Osteoblast (primary cell): ENCODE measurements at regions not wholly inside any gene's neighbourhood (a gene's known extent, or its start where the extent isn't known, plus 50 kb on each side); places are given as distances from the start of the nearest gene placed in this dataset.

Source experiments
- DNase-seq: peaks from one replicate; pipeline ENCODE4 v3.0.0; 2011; ENCODE audit warnings: low spot score, mixed read lengths; ENCODE audit not compliant: insufficient read length; ENCODE audit errors: missing footprints
- H2AFZ ChIP-seq: 2 replicates; pipeline ENCODE4 v1.6.0; 2011; ENCODE audit warnings: mild to moderate bottlenecking, low read length
- H3K27ac ChIP-seq: 2 replicates; pipeline ENCODE4 v1.5.1; 2011; ENCODE audit warnings: mild to moderate bottlenecking, low read depth, low read length, moderate library complexity
- H3K27me3 ChIP-seq: 2 replicates; pipeline ENCODE4 v1.6.0; 2012; ENCODE audit warnings: mild to moderate bottlenecking, control low read depth, inconsistent platforms, low read length, moderate library complexity; ENCODE audit not compliant: insufficient read depth
- H3K36me3 ChIP-seq: 2 replicates; pipeline ENCODE4 v1.5.1; 2011; ENCODE audit warnings: mild to moderate bottlenecking, low read length, control low read depth, moderate library complexity; ENCODE audit not compliant: insufficient read depth
- H3K4me1 ChIP-seq: 2 replicates; pipeline ENCODE4 v1.5.1; 2011; ENCODE audit warnings: mild to moderate bottlenecking, low read length, control low read depth, moderate library complexity; ENCODE audit not compliant: insufficient read depth
- H3K4me2 ChIP-seq: 2 replicates; pipeline ENCODE4 v1.6.0; 2011; ENCODE audit warnings: mild to moderate bottlenecking, low read length; ENCODE audit not compliant: insufficient read depth
- H3K4me3 ChIP-seq: fragments of 200-600 bp; sonication (generic); 3 replicates; pipeline ENCODE4 v1.5.1; 2012; ENCODE audit warnings: mild to moderate bottlenecking, low read length, inconsistent platforms; ENCODE audit not compliant: insufficient read depth
- H3K79me2 ChIP-seq: 2 replicates; pipeline ENCODE4 v1.6.0; 2012; ENCODE audit warnings: mild to moderate bottlenecking, low read length, control low read depth, inconsistent platforms; ENCODE audit not compliant: insufficient read depth
- H3K9me3 ChIP-seq: 2 replicates; pipeline ENCODE4 v1.5.1; 2011; ENCODE audit warnings: low read depth, low read length, control low read depth
- H4K20me1 ChIP-seq: 2 replicates; pipeline ENCODE4 v1.6.0; 2012; ENCODE audit warnings: mild to moderate bottlenecking, low read length, control low read depth; ENCODE audit not compliant: insufficient read depth
- TF ChIP-seq, protein P1 (sequence below): IDR thresholded peaks from 2 replicates; pipeline ENCODE4 v1.5.1; 2011; ENCODE audit warnings: mild to moderate bottlenecking, low read depth, low read length, moderate library complexity; ENCODE audit errors: extremely low read depth

DNA sequence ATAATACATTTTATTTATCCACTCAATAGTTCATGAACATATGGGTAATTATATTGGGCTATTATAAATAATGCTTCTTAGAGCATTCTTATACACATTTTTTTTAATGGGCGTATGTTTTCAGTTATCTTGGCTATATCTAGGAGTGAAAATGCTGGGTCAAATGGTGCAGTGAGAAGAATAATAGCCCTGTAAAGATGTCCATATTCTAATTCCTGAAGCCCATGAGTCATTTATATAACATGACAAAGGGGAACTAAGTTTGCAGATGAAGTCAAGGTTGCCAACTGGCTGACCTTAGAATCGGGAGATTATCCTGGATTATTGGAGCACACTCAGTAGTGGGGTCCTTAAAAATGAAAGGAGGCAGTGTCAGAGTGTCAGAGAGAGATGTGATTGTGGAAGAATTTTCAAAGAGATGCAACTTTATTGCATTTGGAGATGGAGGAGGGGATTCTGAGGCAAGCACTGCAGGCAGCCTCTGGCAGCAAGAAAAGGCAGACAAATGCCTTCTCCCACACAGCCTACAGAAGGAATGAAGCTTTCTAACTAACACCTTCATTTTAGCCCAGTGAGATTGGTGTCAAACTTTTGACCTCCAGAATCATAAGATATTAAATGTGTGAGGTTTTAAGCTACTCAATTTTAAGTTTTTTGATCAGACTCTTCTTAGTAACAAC lies 106.1 kb upstream of the HS3ST1 start:
- H3K27me3 ChIP-seq = no peaks in the 10 kb centered on the region
- no peak overlapping the region for H3K27ac ChIP-seq
- DNase-seq = no peak
- H3K79me2 ChIP-seq = no peaks in the 10 kb centered on the region
- no peaks in the 10 kb centered on the region for H4K20me1 ChIP-seq
- H3K4me1 ChIP-seq = no peaks in the 10 kb centered on the region
- no peak overlapping the region for H3K4me2 ChIP-seq
- no peak overlapping the region for H3K4me3 ChIP-seq
- H3K9me3 ChIP-seq = no peaks in the 10 kb centered on the region
- TF ChIP-seq, protein P1, sequence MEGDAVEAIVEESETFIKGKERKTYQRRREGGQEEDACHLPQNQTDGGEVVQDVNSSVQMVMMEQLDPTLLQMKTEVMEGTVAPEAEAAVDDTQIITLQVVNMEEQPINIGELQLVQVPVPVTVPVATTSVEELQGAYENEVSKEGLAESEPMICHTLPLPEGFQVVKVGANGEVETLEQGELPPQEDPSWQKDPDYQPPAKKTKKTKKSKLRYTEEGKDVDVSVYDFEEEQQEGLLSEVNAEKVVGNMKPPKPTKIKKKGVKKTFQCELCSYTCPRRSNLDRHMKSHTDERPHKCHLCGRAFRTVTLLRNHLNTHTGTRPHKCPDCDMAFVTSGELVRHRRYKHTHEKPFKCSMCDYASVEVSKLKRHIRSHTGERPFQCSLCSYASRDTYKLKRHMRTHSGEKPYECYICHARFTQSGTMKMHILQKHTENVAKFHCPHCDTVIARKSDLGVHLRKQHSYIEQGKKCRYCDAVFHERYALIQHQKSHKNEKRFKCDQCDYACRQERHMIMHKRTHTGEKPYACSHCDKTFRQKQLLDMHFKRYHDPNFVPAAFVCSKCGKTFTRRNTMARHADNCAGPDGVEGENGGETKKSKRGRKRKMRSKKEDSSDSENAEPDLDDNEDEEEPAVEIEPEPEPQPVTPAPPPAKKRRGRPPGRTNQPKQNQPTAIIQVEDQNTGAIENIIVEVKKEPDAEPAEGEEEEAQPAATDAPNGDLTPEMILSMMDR = no peak
- H2AFZ ChIP-seq = no peak overlapping the region
- H3K36me3 ChIP-seq = no peaks in the 10 kb centered on the region

DNA sequence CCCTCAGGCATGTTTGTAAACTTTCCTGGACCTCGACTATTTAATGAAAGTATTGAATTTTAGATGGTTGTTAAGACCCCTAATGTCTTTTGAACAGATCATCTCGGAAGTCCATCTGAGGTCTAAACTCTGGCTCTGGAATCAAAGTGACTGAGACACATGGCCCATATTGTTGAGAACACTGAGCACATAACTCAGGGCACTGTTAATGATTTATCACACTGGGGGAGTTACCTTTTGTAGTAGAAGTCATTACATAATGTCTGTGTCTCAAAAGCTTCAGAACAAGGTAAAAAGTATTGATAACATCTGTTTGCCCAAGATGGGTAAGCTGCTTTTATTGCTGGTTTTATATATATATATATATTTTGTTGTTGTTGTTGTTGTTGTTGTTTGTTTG lies 103.4 kb upstream of the HS3ST1 start:
- no peaks in the 10 kb centered on the region for H3K27me3 ChIP-seq
- TF ChIP-seq, protein P1 = no peak
- H3K4me2 ChIP-seq = no peak overlapping the region
- no peak overlapping the region for H3K27ac ChIP-seq
- H2AFZ ChIP-seq = no peak overlapping the region
- no peak overlapping the region for H3K4me3 ChIP-seq
- H4K20me1 ChIP-seq = no peaks in the 10 kb centered on the region
- no peak for DNase-seq
- H3K79me2 ChIP-seq = no peaks in the 10 kb centered on the region
- H3K9me3 ChIP-seq = no peaks in the 10 kb centered on the region
- H3K4me1 ChIP-seq = no peaks in the 10 kb centered on the region
- no peaks in the 10 kb centered on the region for H3K36me3 ChIP-seq

DNA sequence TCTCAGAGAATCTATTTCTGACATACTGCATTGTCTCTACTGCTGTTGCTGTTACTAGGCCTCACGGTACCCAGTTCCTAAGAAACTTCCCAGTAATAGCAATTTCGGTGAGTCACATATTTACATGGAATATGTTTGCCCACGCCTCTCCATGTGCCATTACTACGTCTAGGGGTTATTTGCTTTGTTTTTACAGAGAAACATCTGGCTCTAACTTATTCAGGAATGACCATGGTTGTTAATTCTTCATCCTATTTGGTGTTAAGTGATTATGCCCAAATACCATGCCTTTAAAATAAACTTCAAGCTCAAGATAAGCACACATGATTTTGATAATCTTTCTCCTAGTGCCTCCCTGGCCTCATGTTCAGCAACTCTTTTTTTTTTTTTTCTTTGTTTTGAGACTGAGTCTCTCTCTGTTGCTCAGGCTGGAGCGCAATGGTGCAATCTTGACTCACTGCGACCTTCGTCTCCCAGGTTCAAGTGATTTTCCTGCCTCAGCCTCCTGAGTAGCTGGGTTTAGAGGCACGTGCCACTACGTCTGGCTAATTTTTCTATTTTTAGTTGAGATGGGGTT lies 101.0 kb upstream of the HS3ST1 start:
- H3K27ac ChIP-seq = no peak overlapping the region
- TF ChIP-seq, protein P1 = no peak
- H3K27me3 ChIP-seq = no peaks in the 10 kb centered on the region
- H3K4me1 ChIP-seq = no peaks in the 10 kb centered on the region
- H4K20me1 ChIP-seq = no peaks in the 10 kb centered on the region
- H3K4me3 ChIP-seq = no peak overlapping the region
- H3K4me2 ChIP-seq = no peak overlapping the region
- DNase-seq = no peak
- H3K79me2 ChIP-seq = no peaks in the 10 kb centered on the region
- no peaks in the 10 kb centered on the region for H3K9me3 ChIP-seq
- no peak overlapping the region for H2AFZ ChIP-seq
- no peaks in the 10 kb centered on the region for H3K36me3 ChIP-seq

DNA sequence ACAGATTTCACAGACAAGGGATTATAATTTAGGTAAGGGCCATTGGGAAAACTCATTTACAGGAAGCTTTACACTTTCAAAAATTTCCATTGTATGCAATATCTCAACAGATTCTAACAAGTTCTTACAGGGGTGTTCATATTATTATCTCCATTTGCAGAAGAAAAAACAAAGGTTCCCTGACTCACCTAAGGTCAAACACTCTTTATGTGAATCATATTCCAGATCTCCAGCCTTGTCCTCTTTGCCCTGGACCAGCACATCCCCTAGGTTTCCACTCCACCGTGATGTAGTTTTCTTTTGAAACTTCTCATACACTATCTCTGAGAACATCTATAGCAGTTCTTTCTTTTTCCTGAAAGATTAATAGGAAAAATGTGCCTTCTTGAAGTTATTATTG lies 96.4 kb upstream of the HS3ST1 start:
- Histone ChIP-seq H3K4me3 (no peak overlapping the region), H3K79me2 (no peaks in the 10 kb centered on the region), H3K36me3 (no peaks in the 10 kb centered on the region), H3K4me2 (no peak overlapping the region), H3K4me1 (no peaks in the 10 kb centered on the region), H3K27ac (no peak overlapping the region), H3K9me3 (no peaks in the 10 kb centered on the region), H4K20me1 (no peaks in the 10 kb centered on the region), H2AFZ (no peak overlapping the region), H3K27me3 (no peaks in the 10 kb centered on the region)
- TF ChIP-seq, protein P1 = no peak
- no peak for DNase-seq
